K562 (cell line): ENCODE measurements at regions not wholly inside any gene's neighbourhood (a gene's known extent, or its start where the extent isn't known, plus 50 kb on each side); places are given as distances from the start of the nearest gene placed in this dataset.

Experiments used
- ATAC-seq: fragments of 200-7000 bp; cut with Tn5 transposase; 3 replicates; pipeline ENCODE4 v1.9.1; 2020; ENCODE audit warnings: moderate library complexity
- BruUV-seq: library from RNA; stranded (reverse); fragments of 400-500 nt; replicated peaks from 2 replicates; lab custom pipeline; 2021; lab: Mats Ljungman, UMichigan
- CTCF ChIA-PET: fragments of 300-600 bp; formaldehyde crosslinking; extraction: SDS; loops from one replicate; lab custom pipeline; 2021; ENCODE audit warnings: low intra/inter-chr PET ratio; lab: Yijun Ruan, JAX
- POLR2A ChIA-PET: fragments of 300-600, 350-650 bp; sonication (Branson Sonifier 250); formaldehyde crosslinking; extraction: SDS; loops from one replicate; lab custom pipeline; 2021; ENCODE audit warnings: antibody characterized with exemption, inconsistent platforms; lab: Yijun Ruan, JAX
- DNase-seq, 4 experiments: peaks; one replicate each; pipeline versions ENCODE4 v3.0.0 to v3.0.0-alpha.2; 2011 to 2018; ENCODE audit warnings: low spot score in 3 of 4, mixed read lengths in 3 of 4; ENCODE audit errors: extremely low read depth in 1 of 4
- FAIRE-seq: peaks from 2 replicates; lab custom pipeline; 2011; peaks lifted over from hg19 to GRCh38; lab: Jason Lieb, UNC
- H2AFZ ChIP-seq: 2 replicates; pipeline ENCODE4 v1.6.0; 2011; ENCODE audit warnings: low read depth, low read length, control low read depth, inconsistent platforms
- H3K27ac ChIP-seq: fragments of 200-600 bp; 3 replicates; pipeline ENCODE4 v1.8.0; 2011; ENCODE audit warnings: low read depth, mild to moderate bottlenecking, control low read depth, inconsistent platforms, low read length, moderate library complexity, mixed read lengths; ENCODE audit errors: extremely low read depth
- H3K27me3 ChIP-seq, 2 experiments: fragments of 300-600 bp in 1 of 2; 2 replicates in 1 of 2; 3 replicates in 1 of 2; pipeline versions ENCODE4 v1.6.0 to v1.8.0; 2011; ENCODE audit warnings: inconsistent platforms in 2 of 2, low read length in 2 of 2, mild to moderate bottlenecking in 1 of 2, mixed read lengths in 1 of 2, moderate library complexity in 1 of 2; ENCODE audit not compliant: control insufficient read depth in 2 of 2, insufficient read depth in 2 of 2
- H3K36me3 ChIP-seq: fragments of 300-600 bp; 3 replicates; pipeline ENCODE4 v1.8.0; 2011; ENCODE audit warnings: mild to moderate bottlenecking, low read length, inconsistent platforms; ENCODE audit not compliant: control insufficient read depth, insufficient read depth
- H3K4me1 ChIP-seq, 2 experiments: fragments of 200-600 bp in 1 of 2; replicated peaks in 1 of 2; 2 replicates in 1 of 2; 3 replicates in 1 of 2; pipeline versions ENCODE4 v1.5.1 to v1.8.0; 2011; ENCODE audit warnings: inconsistent platforms in 2 of 2, low read length in 2 of 2, mild to moderate bottlenecking in 1 of 2, mixed read lengths in 1 of 2, moderate library complexity in 1 of 2; ENCODE audit not compliant: control insufficient read depth in 2 of 2, insufficient read depth in 2 of 2
- H3K4me2 ChIP-seq: 2 replicates; pipeline ENCODE4 v1.6.1; 2011; ENCODE audit warnings: low read length, control low read depth, inconsistent platforms, mixed read lengths; ENCODE audit not compliant: insufficient read depth
- H3K4me3 ChIP-seq: fragments of 200-600 bp; sonication (generic), shearing (Covaris generic); 2 replicates; pipeline ENCODE4 v1.5.1; 2016; ENCODE audit warnings: control low read depth, inconsistent platforms
- H3K79me2 ChIP-seq: fragments of 200-600 bp; 3 replicates; pipeline ENCODE4 v1.8.0; 2011; ENCODE audit warnings: low read length, inconsistent platforms; ENCODE audit not compliant: control insufficient read depth, insufficient read depth
- H3K9ac ChIP-seq, 2 experiments: 2 replicates each; pipeline versions ENCODE4 v1.6.0 to v1.6.1; 2011; ENCODE audit warnings: low read depth in 2 of 2, low read length in 2 of 2, control low read depth in 1 of 2, inconsistent platforms in 1 of 2, mild to moderate bottlenecking in 1 of 2, mixed read lengths in 1 of 2; ENCODE audit not compliant: insufficient read depth in 1 of 2
- H3K9me1 ChIP-seq: one replicate; pipeline ENCODE4 v1.6.0; 2011; ENCODE audit warnings: inconsistent platforms, mild to moderate bottlenecking, low read length, moderate library complexity; ENCODE audit not compliant: control insufficient read depth, insufficient read depth
- H3K9me3 ChIP-seq: replicated peaks from 2 replicates; pipeline ENCODE4 v1.5.1; 2011; ENCODE audit warnings: low read depth, low read length, inconsistent platforms; ENCODE audit not compliant: control insufficient read depth, insufficient read depth
- H4K20me1 ChIP-seq: replicated peaks from 2 replicates; pipeline ENCODE4 v1.6.1; 2011; ENCODE audit warnings: low read length, inconsistent platforms, mixed read lengths; ENCODE audit not compliant: control insufficient read depth, insufficient read depth
- BCOR ChIP-seq: fragments of 450-650 bp; IDR thresholded peaks from 2 replicates; pipeline ENCODE4 v1.6.1; 2016
- ETV6 ChIP-seq, 3 experiments: fragments of 150-350 bp in 1 of 3; sonication (generic) in 1 of 3; formaldehyde crosslinking in 1 of 3; IDR thresholded peaks; 2 replicates each; pipeline versions ENCODE4 v1.6.1 to v1.8.0; 2014 to 2022; ENCODE audit warnings: borderline replicate concordance in 2 of 3, low read depth in 2 of 3, antibody characterized with exemption in 1 of 3, low read length in 1 of 3, mild to moderate bottlenecking in 1 of 3, missing genetic modification reagents in 1 of 3
- NCOA1 ChIP-seq: fragments of 450-650 bp; IDR thresholded peaks from 2 replicates; pipeline ENCODE4 v1.6.1; 2016; ENCODE audit warnings: low read depth
- NFATC3 ChIP-seq: fragments of 450-650 bp; IDR thresholded peaks from 2 replicates; pipeline ENCODE4 v1.6.1; 2017; ENCODE audit warnings: mild to moderate bottlenecking
- ZBTB34 ChIP-seq: fragments of 250-450 bp; sonication (Bioruptor Pico); IDR thresholded peaks from 2 replicates; pipeline ENCODE4 v1.8.0; 2021; ENCODE audit warnings: mild to moderate bottlenecking, moderate library complexity
- ZNF274 ChIP-seq: IDR thresholded peaks from 2 replicates; pipeline ENCODE4 v1.6.1; 2011; ENCODE audit warnings: low read depth, mild to moderate bottlenecking, low read length, moderate library complexity, borderline replicate concordance
- ZNF695 ChIP-seq: fragments of 450-650 bp; formaldehyde crosslinking; IDR thresholded peaks from 2 replicates; pipeline ENCODE4 v1.4.0; 2020; ENCODE audit warnings: mild to moderate bottlenecking, moderate library complexity
- WGBS: fragments of 100-300 bp; shearing (Covaris generic); methylation state at CpG from one replicate; pipeline ENCODE4 v1.1.6; 2016; ENCODE audit warnings: low coverage, mixed read lengths; ENCODE audit not compliant: insufficient coverage; ENCODE audit errors: missing lambda C conversion rate; 5-methylcytosine and 5-hydroxymethylcytosine counted together
- in situ Hi-C: fragments of 300-500 bp; cut with MboI; formaldehyde crosslinking; loops from 4 replicates; pipeline ENCODE4 v1.15.0; 2018; ENCODE audit warnings: inconsistent platforms, mixed read lengths
- intact Hi-C: fragments of 100-400 bp; cut with micrococcal nuclease; formaldehyde crosslinking; loops from 2 replicates; pipeline ENCODE4 v1.14.2; 2022

GRCh38 chr6:12545619-12546409, 170.8 kb upstream of the PHACTR1 start:
- TF ChIP-seq NFATC3 (no peak), ZBTB34 (CRISPR knock-in tag) (no peak), ZNF695 (CRISPR knock-in tag) (no peak), BCOR (no peak), ZNF274 (no peak), ETV6 (IDR thresholded peaks at IDR 0.05; ENCODE audit: borderline replicate concordance in 1 of 2, low read depth in 2 of 2, low read length in 1 of 2) (no peak), ETV6 (CRISPR knock-in tag; IDR thresholded peaks at IDR 0.05; ENCODE audit: borderline replicate concordance) (no peak), NCOA1 (no peak)
- no peak for DNase-seq
- in situ Hi-C loops (no loop called here), intact Hi-C loops (no loop called here)
- no TSS peak for BruUV-seq
- no peaks in the 10 kb centered on the region for H3K79me2 ChIP-seq
- H3K4me2 ChIP-seq: no peak overlapping the region
- no peaks in the 10 kb centered on the region for H3K4me1 ChIP-seq
- FAIRE-seq: no peak
- H3K9me1 ChIP-seq: no peaks in the 10 kb centered on the region
- POLR2A ChIA-PET: no interaction called here
- no peak for ATAC-seq
- CTCF ChIA-PET: no interaction called here
- H2AFZ ChIP-seq: no peak overlapping the region
- H3K9ac ChIP-seq: no peak overlapping the region
- no peaks in the 10 kb centered on the region for H3K9me3 ChIP-seq
- H4K20me1 ChIP-seq: no peaks in the 10 kb centered on the region
- WGBS: 5% methylated on average over 2 of the region's 2 CpGs
- H3K27ac ChIP-seq: no peak overlapping the region
- no peaks in the 10 kb centered on the region for H3K27me3 ChIP-seq
- H3K36me3 ChIP-seq: no peaks in the 10 kb centered on the region
- H3K4me3 ChIP-seq: no peak overlapping the region
